ENCODE measurements at regions not wholly inside any gene's neighbourhood (a gene's known extent, or its start where the extent isn't known, plus 50 kb on each side); places are given as distances from the start of the nearest gene placed in this dataset.
A peak's percentile ranks its signal among the peaks of the same experiment; 100 is the strongest.
"Not testable (repeated sequence)": the region's sequence is repeated elsewhere in the genome, so short reads cannot be mapped to it uniquely, and the experiment has no call there.

- no peak for DNase-seq
These were observed 67.4 kb downstream of the ARRDC3 start for GRCh38 chr5:91315701-91316100.

- no peak for DNase-seq
These were observed 69.1 kb downstream of the ARRDC3 start for GRCh38 chr5:91313757-91314673.

- DNase-seq = no peak
These were observed 70.4 kb downstream of the ARRDC3 start for GRCh38 chr5:91312698-91313097.

- peak; percentile 2 for DNase-seq
These were observed 71.2 kb downstream of the ARRDC3 start for GRCh38 chr5:91311697-91312501.

- no peak for DNase-seq
These were observed 71.9 kb downstream of the ARRDC3 start for GRCh38 chr5:91311168-91311696.

GRCh38 chr5:91308157-91308556 lies 75.0 kb downstream of the ARRDC3 start:
- not testable (repeated sequence) for DNase-seq

- no peak for DNase-seq
These were observed 76.1 kb downstream of the ARRDC3 start for GRCh38 chr5:91307048-91307447.

- no peak for DNase-seq
These were observed 76.6 kb downstream of the ARRDC3 start for GRCh38 chr5:91306497-91306896.

GRCh38 chr5:91305640-91306039 lies 77.5 kb downstream of the ARRDC3 start:
- no peak for DNase-seq

- not testable (repeated sequence) for DNase-seq
These were observed 79.1 kb downstream of the ARRDC3 start for GRCh38 chr5:91304015-91304414.

GRCh38 chr5:91302958-91303357 lies 80.2 kb downstream of the ARRDC3 start:
- no peak for DNase-seq

GRCh38 chr5:91302305-91302704 lies 80.8 kb downstream of the ARRDC3 start:
- no peak for DNase-seq

GRCh38 chr5:91301106-91301846 lies 81.8 kb downstream of the ARRDC3 start:
- no peak for DNase-seq

- no peak for DNase-seq
These were observed 85.1 kb downstream of the ARRDC3 start for GRCh38 chr5:91297994-91298393.

GRCh38 chr5:91296674-91297143 lies 86.4 kb downstream of the ARRDC3 start:
- DNase-seq = no peak

GRCh38 chr5:91296102-91296501 lies 87.0 kb downstream of the ARRDC3 start:
- not testable (repeated sequence) for DNase-seq

- no peak for DNase-seq
These were observed 90.0 kb downstream of the ARRDC3 start for GRCh38 chr5:91293131-91293530.

GRCh38 chr5:91291628-91292569 lies 91.2 kb downstream of the ARRDC3 start:
- DNase-seq = no peak

GRCh38 chr5:91288118-91288916 lies 94.8 kb downstream of the ARRDC3 start:
- no peak for DNase-seq

GRCh38 chr5:91285062-91285461 lies 98.1 kb downstream of the ARRDC3 start:
- DNase-seq = not testable (repeated sequence)

- no peak for DNase-seq
These were observed 99.2 kb downstream of the ARRDC3 start for GRCh38 chr5:91283899-91284298.
